GM18870 (cell line): ENCODE measurements at regions not wholly inside any gene's neighbourhood (a gene's known extent, or its start where the extent isn't known, plus 50 kb on each side); places are given as distances from the start of the nearest gene placed in this dataset.
"Not testable (repeated sequence)": the region's sequence is repeated elsewhere in the genome, so short reads cannot be mapped to it uniquely, and the experiment has no call there.

Experiments used
- ATAC-seq: cut with Tn5 transposase; IDR thresholded peaks from one replicate; pipeline ENCODE4 v1.9.1; 2021; ENCODE audit warnings: moderate library complexity; ENCODE audit not compliant: unreplicated experiment

- no peak for ATAC-seq
Observed at GRCh38 chr2:64742678-64743077, 89.0 kb upstream of the SERTAD2 start.

- no peak for ATAC-seq
Observed at GRCh38 chr2:64743739-64744330, 90.1 kb upstream of the SERTAD2 start.

- ATAC-seq: no peak
Observed at GRCh38 chr2:64745562-64745961, 91.8 kb upstream of the SERTAD2 start.

GRCh38 chr2:64747690-64748091 is 94.0 kb upstream of the SERTAD2 start:
- ATAC-seq: not testable (repeated sequence)

GRCh38 chr2:64748147-64748546 is 94.4 kb upstream of the SERTAD2 start:
- ATAC-seq: no peak

GRCh38 chr2:64748561-64748960 is 94.8 kb upstream of the SERTAD2 start:
- no peak for ATAC-seq

GRCh38 chr2:64749446-64749845 is 95.7 kb upstream of the SERTAD2 start:
- no peak for ATAC-seq

GRCh38 chr2:64750001-64750816 is 96.5 kb upstream of the SERTAD2 start:
- ATAC-seq: no peak

GRCh38 chr2:64750817-64751285 is 97.1 kb upstream of the SERTAD2 start:
- peak; percentile 80 for ATAC-seq

- peak; percentile 82 for ATAC-seq
Observed at GRCh38 chr2:64751286-64752260, 97.9 kb upstream of the SERTAD2 start.

GRCh38 chr2:64753399-64753798 is 99.7 kb upstream of the SERTAD2 start:
- no peak for ATAC-seq

GRCh38 chr2:64754570-64754969 is 100.9 kb upstream of the SERTAD2 start:
- no peak for ATAC-seq

- ATAC-seq: no peak
Observed at GRCh38 chr2:64757126-64757525, 103.4 kb upstream of the SERTAD2 start.

- no peak for ATAC-seq
Observed at GRCh38 chr2:64760128-64760527, 106.4 kb upstream of the SERTAD2 start.

GRCh38 chr2:64762301-64762997 is 108.7 kb upstream of the SERTAD2 start:
- ATAC-seq: no peak

- ATAC-seq: no peak
Observed at GRCh38 chr2:64763126-64763525, 109.4 kb upstream of the SERTAD2 start.

- ATAC-seq: no peak
Observed at GRCh38 chr2:64765160-64765805, 111.6 kb upstream of the SERTAD2 start.

- ATAC-seq: peak; percentile 37
Observed at GRCh38 chr2:64766841-64767669, 113.3 kb upstream of the SERTAD2 start.
